Hematopoietic multipotent progenitor cell treated with erythropoietin and hydrocortisone succinate and interleukin-3 and kit ligand, for 4 days (in vitro differentiated cells): ENCODE measurements at regions not wholly inside any gene's neighbourhood (a gene's known extent, or its start where the extent isn't known, plus 50 kb on each side); places are given as distances from the start of the nearest gene placed in this dataset.

Experiments
- DNase-seq: peaks from one replicate; pipeline ENCODE4 v3.0.0-alpha.2; 2015

GRCh38 chrY:8202837-8203236, 1134.4 kb upstream of the TSPY4 start:
- no peak for DNase-seq

GRCh38 chrY:8241144-8241543, 1096.1 kb upstream of the TSPY4 start:
- peak; percentile 0 for DNase-seq

- no peak for DNase-seq
Measured at GRCh38 chrY:8273807-8274206, 1063.5 kb upstream of the TSPY4 start.

- no peak for DNase-seq
Measured at GRCh38 chrY:8305021-8305420, 1032.2 kb upstream of the TSPY4 start.

GRCh38 chrY:8324113-8324512, 1013.2 kb upstream of the TSPY4 start:
- DNase-seq, result no peak

GRCh38 chrY:8326944-8327343, 1010.3 kb upstream of the TSPY4 start:
- DNase-seq, result no peak

- no peak for DNase-seq
Measured at GRCh38 chrY:8327708-8328354, 1009.4 kb upstream of the TSPY4 start.

GRCh38 chrY:8329431-8329830, 1007.8 kb upstream of the TSPY4 start:
- no peak for DNase-seq

GRCh38 chrY:8329929-8330328, 1007.3 kb upstream of the TSPY4 start:
- DNase-seq, result no peak

GRCh38 chrY:8333328-8333727, 1003.9 kb upstream of the TSPY4 start:
- DNase-seq, result no peak

- DNase-seq, result no peak
Measured at GRCh38 chrY:8335299-8335835, 1001.9 kb upstream of the TSPY4 start.

GRCh38 chrY:8336112-8336774, 1001.0 kb upstream of the TSPY4 start:
- DNase-seq, result no peak

- DNase-seq, result no peak
Measured at GRCh38 chrY:8341000-8341399, 996.3 kb upstream of the TSPY4 start.

GRCh38 chrY:8342173-8342572, 995.1 kb upstream of the TSPY4 start:
- no peak for DNase-seq

GRCh38 chrY:8351241-8351640, 986.0 kb upstream of the TSPY4 start:
- DNase-seq, result no peak

- DNase-seq, result no peak
Measured at GRCh38 chrY:8352201-8352600, 985.1 kb upstream of the TSPY4 start.

- no peak for DNase-seq
Measured at GRCh38 chrY:8358161-8358560, 979.1 kb upstream of the TSPY4 start.

GRCh38 chrY:8361715-8362114, 975.5 kb upstream of the TSPY4 start:
- DNase-seq, result no peak

GRCh38 chrY:8377491-8377890, 959.8 kb upstream of the TSPY4 start:
- DNase-seq, result no peak

- DNase-seq, result no peak
Measured at GRCh38 chrY:8379800-8380199, 957.5 kb upstream of the TSPY4 start.

- DNase-seq, result no peak
Measured at GRCh38 chrY:8381425-8381824, 955.8 kb upstream of the TSPY4 start.

- no peak for DNase-seq
Measured at GRCh38 chrY:8386053-8386452, 951.2 kb upstream of the TSPY4 start.

GRCh38 chrY:8388512-8388911, 948.8 kb upstream of the TSPY4 start:
- no peak for DNase-seq

- DNase-seq, result no peak
Measured at GRCh38 chrY:8390310-8390709, 947.0 kb upstream of the TSPY4 start.

GRCh38 chrY:8393246-8393645, 944.0 kb upstream of the TSPY4 start:
- DNase-seq, result no peak
